ENCODE measurements at regions not wholly inside any gene's neighbourhood (a gene's known extent, or its start where the extent isn't known, plus 50 kb on each side); places are given as distances from the start of the nearest gene placed in this dataset.

DNA sequence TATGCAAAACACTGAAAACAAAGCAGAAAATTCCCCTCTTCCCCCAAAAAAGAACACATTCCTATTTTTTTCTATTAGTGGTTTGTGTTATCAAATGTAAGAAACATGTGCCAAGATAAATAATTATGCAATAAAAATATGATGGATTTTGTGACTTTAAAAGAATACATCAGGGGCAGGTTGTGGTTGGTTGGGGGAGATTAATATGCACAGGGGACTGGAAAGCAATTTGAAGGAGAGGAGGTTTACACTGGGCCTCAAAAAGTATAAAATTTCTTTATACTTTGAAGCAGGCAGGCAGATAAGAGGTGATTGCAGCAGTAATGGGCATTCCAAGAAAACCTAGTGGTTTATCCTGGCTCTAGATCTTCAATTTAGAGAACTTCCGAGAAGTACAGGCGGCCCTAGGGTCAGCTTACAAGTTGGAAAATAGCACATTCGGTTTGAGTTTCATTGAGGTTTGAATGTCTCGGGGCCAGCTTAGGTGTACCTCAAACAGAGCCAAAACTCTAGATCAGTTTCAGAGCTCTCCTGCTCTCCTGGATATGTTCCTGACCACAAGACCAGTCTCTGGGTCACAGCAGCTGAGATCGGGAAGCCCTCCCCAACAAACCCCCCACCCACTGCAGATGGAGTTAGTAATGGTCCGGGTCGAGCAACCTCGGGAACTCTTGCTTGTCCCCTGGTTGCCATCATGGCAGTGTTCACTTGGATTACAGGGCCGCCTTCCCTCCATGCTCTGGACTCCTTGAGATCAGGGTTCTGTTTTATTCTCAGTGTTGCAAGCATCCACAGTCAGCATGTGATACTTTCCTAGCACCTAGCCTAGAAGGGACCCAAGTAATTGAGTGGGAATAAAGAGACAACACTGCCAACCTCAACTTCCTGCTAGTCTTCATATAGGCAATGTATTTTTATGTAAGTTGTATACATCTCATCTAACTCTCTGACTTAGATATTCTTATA lies 112.1 kb upstream of the DDIT4L start:
- no peak overlapping the region for H3K27ac ChIP-seq
- no peak overlapping the region for H3K4me3 ChIP-seq
- H3K4me1 ChIP-seq = no peaks in the 10 kb centered on the region
- FAIRE-seq = no peak
- H3K4me2 ChIP-seq = no peak overlapping the region
- CTCF ChIA-PET = no interaction called here
- ATAC-seq = no peak
- WGBS (ENCODE audit: missing lambda C conversion rate) = 71% methylated on average over 4 of the region's 9 CpGs
- H3K9me3 ChIP-seq = no peaks in the 10 kb centered on the region
- POLR2A ChIA-PET = no interaction called here
- no peak for TF ChIP-seq CEBPB (IDR thresholded peaks at IDR 0.05)
- no peak for TF ChIP-seq TFCP2L1 (CRISPR knock-in tag; IDR thresholded peaks at IDR 0.05)
- TF ChIP-seq, protein P1, sequence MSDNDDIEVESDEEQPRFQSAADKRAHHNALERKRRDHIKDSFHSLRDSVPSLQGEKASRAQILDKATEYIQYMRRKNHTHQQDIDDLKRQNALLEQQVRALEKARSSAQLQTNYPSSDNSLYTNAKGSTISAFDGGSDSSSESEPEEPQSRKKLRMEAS (IDR thresholded peaks at IDR 0.05) = no peak
- TF ChIP-seq FOSB (CRISPR knock-in tag; IDR thresholded peaks at IDR 0.05) = no peak
- TF ChIP-seq RNF2 (IDR thresholded peaks at IDR 0.05; ENCODE audit: borderline replicate concordance, low read depth) = no peak
- no peak for TF ChIP-seq JUN (IDR thresholded peaks at IDR 0.05)
- no peak for TF ChIP-seq SMC3 (IDR thresholded peaks at IDR 0.05)
- TF ChIP-seq ZC3H11A (IDR thresholded peaks at IDR 0.05) = no peak
- TF ChIP-seq CHD4 (IDR thresholded peaks at IDR 0.05; ENCODE audit: borderline replicate concordance) = no peak
- TF ChIP-seq EP300 (IDR thresholded peaks at IDR 0.05) = no peak
- TF ChIP-seq KDM1A (IDR thresholded peaks at IDR 0.05; ENCODE audit: low read depth) = no peak
- DNase-seq (ENCODE audit: low read depth in 1 of 2, low spot score in 1 of 2) = no peak

- ATAC-seq = peak in 1 of 2 experiments; percentile 30; a peak in 1 of 6 replicates
- peak in 1 of 2 experiments; percentile 24 for DNase-seq (ENCODE audit: low read depth in 1 of 2, low spot score in 1 of 2)
- POLR2A ChIA-PET = no interaction called here
Measured at GRCh38 chr4:100299046-100299840, 109.0 kb upstream of the DDIT4L start.

DNA sequence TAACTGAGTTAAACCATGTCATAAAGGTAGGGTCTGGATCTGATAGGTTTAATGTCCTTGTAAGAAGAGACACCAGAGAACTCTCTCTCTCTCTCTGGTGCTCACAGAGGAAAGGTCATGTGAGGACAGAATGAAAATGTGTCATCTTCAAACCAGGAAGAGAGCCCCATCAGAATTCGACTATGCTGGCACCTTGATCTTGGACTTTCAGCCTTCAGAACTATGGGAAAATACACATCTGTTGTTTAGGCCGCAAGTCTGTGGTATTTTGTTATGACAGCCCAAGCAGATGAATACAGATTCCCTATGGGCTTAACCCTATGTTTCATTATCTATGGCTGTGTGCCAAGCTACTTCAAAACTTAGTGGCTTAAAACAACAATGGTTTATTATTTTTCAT lies 105.5 kb upstream of the DDIT4L start:
- H3K9me3 ChIP-seq = no peaks in the 10 kb centered on the region
- CTCF ChIA-PET = no interaction called here
- no peak for DNase-seq (ENCODE audit: low read depth in 1 of 2, low spot score in 1 of 2)
- no peak for FAIRE-seq
- H3K27ac ChIP-seq = no peak overlapping the region
- no peak for ATAC-seq
- POLR2A ChIA-PET = no interaction called here
- TF ChIP-seq, protein P2, sequence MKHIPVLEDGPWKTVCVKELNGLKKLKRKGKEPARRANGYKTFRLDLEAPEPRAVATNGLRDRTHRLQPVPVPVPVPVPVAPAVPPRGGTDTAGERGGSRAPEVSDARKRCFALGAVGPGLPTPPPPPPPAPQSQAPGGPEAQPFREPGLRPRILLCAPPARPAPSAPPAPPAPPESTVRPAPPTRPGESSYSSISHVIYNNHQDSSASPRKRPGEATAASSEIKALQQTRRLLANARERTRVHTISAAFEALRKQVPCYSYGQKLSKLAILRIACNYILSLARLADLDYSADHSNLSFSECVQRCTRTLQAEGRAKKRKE (CRISPR knock-in tag; IDR thresholded peaks at IDR 0.05; ENCODE audit: low read depth) = no peak
- TF ChIP-seq JUN (IDR thresholded peaks at IDR 0.05) = no peak
- no peak overlapping the region for H3K4me2 ChIP-seq
- no peak overlapping the region for H3K4me3 ChIP-seq
- H3K4me1 ChIP-seq = no peaks in the 10 kb centered on the region
- 37% methylated on average over 2 of the region's 2 CpGs for WGBS (ENCODE audit: missing lambda C conversion rate)

More at GRCh38 chr4:100299046-100299840, 109.0 kb upstream of the DDIT4L start:
- H3K27ac ChIP-seq = 0 out of 6 replicates have a peak overlapping the region, but pooled peaks have one; percentile 37 to 48
- no peak for TF ChIP-seq POLR2A (IDR thresholded peaks at IDR 0.05; ENCODE audit: low read length)
- TF ChIP-seq CHD4 (IDR thresholded peaks at IDR 0.05; ENCODE audit: borderline replicate concordance) = no peak
- 0 out of 2 replicates have a peak, but pooled peaks have one; percentile 17 for TF ChIP-seq FOSL2 (IDR thresholded peaks at IDR 0.05)
- no peak for TF ChIP-seq FOSL2 (CRISPR knock-in tag; IDR thresholded peaks at IDR 0.05)
- TF ChIP-seq HOXB5 (CRISPR knock-in tag; IDR thresholded peaks at IDR 0.05) = no peak
- H3K4me3 ChIP-seq = no peak overlapping the region
- WGBS (ENCODE audit: missing lambda C conversion rate) = 20% methylated on average over 2 of the region's 2 CpGs
- CTCF ChIA-PET = interaction anchor here (0.8 kb wide), 1 partner anchor 206 kb away, joined by 3 read pairs; no protein-coding TSS in a partner anchor
- no peaks in the 10 kb centered on the region for H3K4me1 ChIP-seq
- H3K4me2 ChIP-seq = no peak overlapping the region; the same call in 2 of the 3 replicates
- FAIRE-seq = no peak
- H3K9me3 ChIP-seq = no peaks in the 10 kb centered on the region

DNA sequence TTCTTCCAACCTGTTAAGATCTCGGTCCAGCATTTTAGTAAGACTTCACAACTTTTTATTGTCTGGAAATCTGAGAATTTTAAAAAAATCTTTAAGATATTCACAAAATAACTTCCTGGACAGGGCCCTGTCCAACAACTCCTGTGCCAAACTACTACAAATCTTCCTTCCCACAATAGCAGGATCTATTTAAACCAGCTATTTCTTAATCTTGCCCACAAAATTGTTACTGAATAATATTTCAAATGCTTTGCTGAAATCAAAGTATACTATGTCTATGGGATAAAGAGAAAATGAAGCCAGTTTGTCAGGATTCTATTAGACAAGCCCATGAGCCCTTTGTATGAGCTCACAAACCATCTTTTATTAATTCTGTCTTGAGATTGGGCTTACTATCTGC lies 104.1 kb upstream of the DDIT4L start:
- ATAC-seq (no peak), DNase-seq (ENCODE audit: low read depth in 1 of 2, low spot score in 1 of 2) (no peak), FAIRE-seq (no peak)
- ChIA-PET CTCF (no interaction called here), POLR2A (no interaction called here)
- WGBS (ENCODE audit: missing lambda C conversion rate) = 38% methylated on average over 1 of the region's 1 CpG
- Histone ChIP-seq H3K4me1 (no peaks in the 10 kb centered on the region), H3K27ac (no peak overlapping the region), H3K4me3 (no peak overlapping the region), H3K9me3 (no peaks in the 10 kb centered on the region), H3K4me2 (no peak overlapping the region)
- TF ChIP-seq ELK1 (IDR thresholded peaks at IDR 0.05; ENCODE audit: low read depth, low read length) (no peak), HOXB5 (CRISPR knock-in tag; IDR thresholded peaks at IDR 0.05) (no peak), ZNF302 (CRISPR knock-in tag; IDR thresholded peaks at IDR 0.05) (no peak), PHF8 (IDR thresholded peaks at IDR 0.05; ENCODE audit: borderline replicate concordance, low read depth) (no peak), RCOR1 (IDR thresholded peaks at IDR 0.05; ENCODE audit: low read depth, low read length) (no peak), MAZ (IDR thresholded peaks at IDR 0.05; ENCODE audit: borderline replicate concordance, low read depth, low read length) (no peak), SMC3 (IDR thresholded peaks at IDR 0.05) (no peak), FOXS1 (CRISPR knock-in tag; IDR thresholded peaks at IDR 0.05) (no peak), HDAC2 (IDR thresholded peaks at IDR 0.05) (no peak), FOSB (CRISPR knock-in tag; IDR thresholded peaks at IDR 0.05) (no peak), BHLHE40 (IDR thresholded peaks at IDR 0.05; ENCODE audit: low read depth, low read length) (no peak), ZC3H11A (IDR thresholded peaks at IDR 0.05) (no peak), ZFP36 (IDR thresholded peaks at IDR 0.05; ENCODE audit: borderline replicate concordance, partially characterized antibody) (no peak)
- TF ChIP-seq, protein P3, sequence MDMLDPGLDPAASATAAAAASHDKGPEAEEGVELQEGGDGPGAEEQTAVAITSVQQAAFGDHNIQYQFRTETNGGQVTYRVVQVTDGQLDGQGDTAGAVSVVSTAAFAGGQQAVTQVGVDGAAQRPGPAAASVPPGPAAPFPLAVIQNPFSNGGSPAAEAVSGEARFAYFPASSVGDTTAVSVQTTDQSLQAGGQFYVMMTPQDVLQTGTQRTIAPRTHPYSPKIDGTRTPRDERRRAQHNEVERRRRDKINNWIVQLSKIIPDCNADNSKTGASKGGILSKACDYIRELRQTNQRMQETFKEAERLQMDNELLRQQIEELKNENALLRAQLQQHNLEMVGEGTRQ (IDR thresholded peaks at IDR 0.05) = no peak

Measured in A549 (cell line).